HCT116 (cell line): ENCODE measurements at regions not wholly inside any gene's neighbourhood (a gene's known extent, or its start where the extent isn't known, plus 50 kb on each side); places are given as distances from the start of the nearest gene placed in this dataset.

Source experiments
- ATF3 ChIP-seq: IDR thresholded peaks from 2 replicates; pipeline ENCODE4 v1.6.1; 2012
- CEBPB ChIP-seq: IDR thresholded peaks from 2 replicates; pipeline ENCODE4 v1.6.1; 2012; ENCODE audit warnings: low read depth
- CTCF ChIP-seq, 3 experiments: fragments of 200-600 bp in 1 of 3; sonication (generic) in 1 of 3; IDR thresholded peaks in 2 of 3; conservative IDR thresholded peaks in 1 of 3; 2 replicates each; pipeline ENCODE4 v1.5.1; 2012 to 2017; ENCODE audit warnings: low read depth in 2 of 3, low read length in 2 of 3, antibody characterized with exemption in 1 of 3, borderline replicate concordance in 1 of 3, control low read depth in 1 of 3, mild to moderate bottlenecking in 1 of 3, mixed read lengths in 1 of 3, mixed run types in 1 of 3, moderate library complexity in 1 of 3; ENCODE audit not compliant: insufficient read depth in 1 of 3
- EZH2 ChIP-seq: fragments of 200-600 bp; sonication (generic); IDR thresholded peaks from 2 replicates; pipeline ENCODE4 v1.6.1; 2017; ENCODE audit warnings: antibody characterized with exemption, mixed run types
- JUND ChIP-seq: IDR thresholded peaks from 2 replicates; pipeline ENCODE4 v1.6.1; 2012
- POLR2A ChIP-seq: IDR thresholded peaks from 2 replicates; pipeline ENCODE4 v1.7.0; 2011; ENCODE audit warnings: borderline replicate concordance; ENCODE audit not compliant: insufficient read depth, insufficient read length; ENCODE audit errors: extremely low read depth
- POLR2AphosphoS5 ChIP-seq: IDR thresholded peaks from 2 replicates; pipeline ENCODE4 v1.6.1; 2011; ENCODE audit warnings: mild to moderate bottlenecking, low read depth, low read length, moderate library complexity
- SRF ChIP-seq: IDR thresholded peaks from 2 replicates; pipeline ENCODE4 v1.6.1; 2012; ENCODE audit warnings: low read depth
- TCF7L2 ChIP-seq: IDR thresholded peaks from 2 replicates; pipeline ENCODE4 v1.7.0; 2011; ENCODE audit warnings: borderline replicate concordance, inconsistent platforms; ENCODE audit not compliant: insufficient read depth, insufficient read length; ENCODE audit errors: extremely low read depth
- ZNF274 ChIP-seq: fragments of 200-500 bp; sonication (Bioruptor generic); IDR thresholded peaks from 2 replicates; pipeline ENCODE4 v1.6.1; 2014; ENCODE audit warnings: mild to moderate bottlenecking, low read depth, low read length, inconsistent platforms

DNA sequence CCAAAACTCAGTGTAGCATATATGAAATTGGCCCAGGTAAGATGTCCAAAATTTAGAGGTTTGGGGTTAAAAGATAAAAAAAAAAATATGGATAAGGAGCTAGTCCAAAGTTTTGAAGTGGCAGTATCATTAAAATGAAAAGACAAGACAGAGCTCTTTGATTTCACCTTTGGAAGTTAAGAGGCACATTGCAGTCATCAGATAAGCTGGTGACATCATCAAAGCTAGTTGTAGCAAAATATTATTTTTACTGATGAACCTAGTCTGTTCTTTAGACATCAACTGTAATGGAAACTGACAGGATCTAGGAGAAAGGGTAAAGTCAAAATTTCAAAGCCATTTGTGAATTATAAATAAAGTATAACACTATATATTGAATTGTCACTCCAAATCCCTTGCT is 603.7 kb upstream of the CDH8 start:
- no peak for TF ChIP-seq CTCF (IDR thresholded peaks at IDR 0.05 in 2 of 3, conservative IDR thresholded peaks at IDR 0.05 in 1 of 3; ENCODE audit: borderline replicate concordance in 1 of 3, insufficient read depth in 1 of 3, low read depth in 2 of 3, low read length in 2 of 3)
- TF ChIP-seq POLR2AphosphoS5 = no peak
- TF ChIP-seq POLR2A = no peak
- no peak for TF ChIP-seq SRF
- no peak for TF ChIP-seq ATF3
- TF ChIP-seq CEBPB = no peak
- no peak for TF ChIP-seq ZNF274
- no peak for TF ChIP-seq EZH2
- no peak for TF ChIP-seq JUND
- TF ChIP-seq TCF7L2 = no peak
